ENCODE measurements at regions not wholly inside any gene's neighbourhood (a gene's known extent, or its start where the extent isn't known, plus 50 kb on each side); places are given as distances from the start of the nearest gene placed in this dataset.

GRCh38 chr9:27933210-27934025 lies 360.1 kb upstream of the C9orf72 start:
- H3K36me3 ChIP-seq = no peaks in the 10 kb centered on the region
- H3K4me1 ChIP-seq = no peaks in the 10 kb centered on the region
- no peak overlapping the region for H3K4me3 ChIP-seq
- WGBS, 2 donors = 71 to 81% methylated on average over 6 of the region's 6 CpGs
- ATAC-seq = no peak
- no peak for DNase-seq
- H3K9me3 ChIP-seq = peaks cover 0 to 2% (median 0%) of the 10 kb centered on the region in 11 donors
- H3K27me3 ChIP-seq = no peaks in the 10 kb centered on the region
- intact Hi-C loops (cut with DNase I) = loop anchor here in 1 of 10 donors (10.0 kb wide), 1 partner anchor 61 kb away; no protein-coding TSS in a partner anchor
- no peak for TF ChIP-seq CTCF (IDR thresholded peaks at IDR 0.05)
- H3K27ac ChIP-seq = no peak overlapping the region

- ATAC-seq (no peak), DNase-seq (no peak)
- H3K27me3 ChIP-seq = no peaks in the 10 kb centered on the region
- no peak overlapping the region for H3K4me3 ChIP-seq
- intact Hi-C loops (cut with DNase I) = loop anchor here in 1 of 10 donors (10.0 kb wide), 1 partner anchor 60 kb away; no protein-coding TSS in a partner anchor
- WGBS, 2 donors = 54 to 59% methylated on average over 5 of the region's 5 CpGs
- H3K36me3 ChIP-seq = no peaks in the 10 kb centered on the region
- no peak for TF ChIP-seq CTCF (IDR thresholded peaks at IDR 0.05)
- no peaks in the 10 kb centered on the region for H3K4me1 ChIP-seq
- peaks cover 0 to 2% (median 0%) of the 10 kb centered on the region in 11 donors for H3K9me3 ChIP-seq
- H3K27ac ChIP-seq = no peak overlapping the region
Measured at GRCh38 chr9:27934471-27934870, 361.2 kb upstream of the C9orf72 start.

DNA sequence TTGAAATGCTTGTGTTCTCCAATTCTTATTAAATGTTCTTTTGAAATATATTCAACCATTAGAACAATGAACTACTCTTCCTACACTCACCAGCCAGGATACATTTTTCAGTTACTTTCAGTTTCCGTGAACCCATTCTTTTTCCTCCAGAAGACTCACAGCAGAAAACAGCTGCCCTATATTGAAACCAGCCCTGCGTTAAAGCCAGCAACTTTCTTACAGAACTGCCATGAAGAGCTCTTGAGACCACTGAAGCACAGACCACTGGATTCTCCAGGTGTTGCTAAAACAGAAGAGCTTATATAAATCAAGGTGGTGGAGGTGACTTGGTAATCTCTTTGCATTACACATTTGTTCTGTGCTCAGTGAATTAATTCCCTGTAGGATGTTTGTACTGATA lies 365.9 kb upstream of the C9orf72 start:
- Histone ChIP-seq H3K36me3 (no peaks in the 10 kb centered on the region), H3K27ac (no peak overlapping the region), H3K27me3 (no peaks in the 10 kb centered on the region), H3K9me3 (no peaks in the 10 kb centered on the region), H3K4me1 (no peaks in the 10 kb centered on the region), H3K4me3 (no peak overlapping the region)
- 76% methylated on average over 2 of the region's 2 CpGs for WGBS, 2 donors
- DNase-seq (no peak), ATAC-seq (no peak)
- no peak for TF ChIP-seq CTCF (IDR thresholded peaks at IDR 0.05)
- intact Hi-C loops (cut with DNase I) = loop anchor here in 1 of 10 donors (10.0 kb wide), 1 partner anchor 56 kb away; no protein-coding TSS in a partner anchor

- Histone ChIP-seq H3K4me3 (no peak overlapping the region), H3K36me3 (no peaks in the 10 kb centered on the region), H3K27ac (no peak overlapping the region), H3K4me1 (no peaks in the 10 kb centered on the region), H3K27me3 (no peaks in the 10 kb centered on the region), H3K9me3 (no peaks in the 10 kb centered on the region)
- ATAC-seq (no peak), DNase-seq (no peak)
- WGBS, 2 donors = 76 to 87% methylated on average over 3 of the region's 3 CpGs
- intact Hi-C loops (cut with DNase I) = no loop called here
- no peak for TF ChIP-seq CTCF (IDR thresholded peaks at IDR 0.05)
Measured at GRCh38 chr9:27940535-27940934, 367.3 kb upstream of the C9orf72 start.
